Gastrocnemius medialis (tissue), 4 donors: ENCODE measurements at regions not wholly inside any gene's neighbourhood (a gene's known extent, or its start where the extent isn't known, plus 50 kb on each side); places are given as distances from the start of the nearest gene placed in this dataset.

ENCODE experiments used
- ATAC-seq, 2 donors: fragments of 150-250 bp; one replicate each; pipeline ENCODE4 v1.9.1; 2016
- DNase-seq, 2 donors: peaks; one replicate each; pipeline ENCODE4 v3.0.0-alpha.2; 2019
- H3K27ac ChIP-seq, 4 donors: fragments of 200-600 bp; sonication (generic); 1 replicate in 1 of 4; 2 replicates in 3 of 4; pipeline ENCODE4 v1.5.1; 2016 to 2018; ENCODE audit warnings: mild to moderate bottlenecking in 2 of 4, moderate library complexity in 1 of 4
- H3K27me3 ChIP-seq, 3 donors: fragments of 200-600 bp; sonication (generic) in 2 of 3; 1 replicate in 1 of 3; 2 replicates in 2 of 3; pipeline versions ENCODE4 v1.5.1 to v1.6.0; 2016 to 2019; ENCODE audit warnings: mild to moderate bottlenecking in 1 of 3, moderate library complexity in 1 of 3
- H3K36me3 ChIP-seq, 2 donors: fragments of 200-600 bp; sonication (generic) in 1 of 2; one replicate each; pipeline ENCODE4 v1.5.1; 2017 to 2018
- H3K4me1 ChIP-seq, 2 donors: fragments of 200-600 bp; sonication (generic) in 1 of 2; one replicate each; pipeline ENCODE4 v1.5.1; 2016 to 2017; ENCODE audit warnings: mild to moderate bottlenecking in 2 of 2
- H3K4me3 ChIP-seq, 4 donors: fragments of 200-600 bp; sonication (generic) in 3 of 4; 1 replicate in 1 of 4; 2 replicates in 3 of 4; pipeline ENCODE4 v1.5.1; 2016 to 2019; ENCODE audit warnings: mild to moderate bottlenecking in 2 of 4
- H3K9me3 ChIP-seq, 3 donors: fragments of 200-600 bp; sonication (generic) in 2 of 3; 1 replicate in 1 of 3; 2 replicates in 2 of 3; pipeline ENCODE4 v1.5.1; 2016 to 2019
- CTCF ChIP-seq, 5 experiments: fragments of 450-650 bp in 3 of 5; fragments of 200-600 bp in 2 of 5; sonication (generic) in 2 of 5; IDR thresholded peaks in 4 of 5; conservative IDR thresholded peaks in 1 of 5; 1 replicate in 4 of 5; 2 replicates in 1 of 5; pipeline ENCODE4 v1.5.1; 2016 to 2019; ENCODE audit warnings: antibody characterized with exemption in 5 of 5, mild to moderate bottlenecking in 3 of 5, moderate library complexity in 3 of 5
- POLR2A ChIP-seq, 2 donors: fragments of 450-650 bp; IDR thresholded peaks; one replicate each; pipeline ENCODE4 v1.6.1; 2017; ENCODE audit warnings: antibody characterized with exemption in 2 of 2, mild to moderate bottlenecking in 2 of 2, moderate library complexity in 2 of 2
- in situ Hi-C, 4 donors: fragments of 200-750 bp; cut with MboI; loops; one replicate each; pipeline versions ENCODE4 v1.15.0 to v1.8.0; 2017; ENCODE audit warnings: low sequenced_read_pairs in 4 of 4
- intact Hi-C: fragments of 100-400 bp; cut with DNase I; formaldehyde crosslinking; loops from one replicate; pipeline ENCODE4 v1.15.1; 2023; ENCODE audit warnings: low total_unique reads

DNA sequence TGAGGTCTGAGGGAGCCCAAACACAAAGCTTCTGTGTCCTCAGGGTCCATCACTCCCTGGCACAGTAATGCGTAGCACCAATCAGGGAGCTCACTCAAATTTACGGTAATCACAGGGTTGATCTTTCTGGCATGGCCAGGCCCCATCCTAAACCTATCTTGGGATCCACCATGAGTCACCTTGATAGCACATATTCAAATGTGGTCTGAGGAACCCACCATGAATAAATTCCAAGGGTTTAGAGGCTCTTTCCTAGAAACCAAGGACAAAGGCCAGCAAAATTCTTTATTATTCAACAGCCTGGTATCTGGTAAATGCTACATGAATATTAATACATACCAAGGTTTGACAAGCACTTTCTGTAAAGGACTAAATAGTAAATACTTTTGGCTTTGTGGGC, 254.5 kb downstream of the TLR4 start:
- H3K4me3 ChIP-seq: no peak overlapping the region
- in situ Hi-C loops (no loop called here), intact Hi-C loops (no loop called here)
- no peaks in the 10 kb centered on the region for H3K27me3 ChIP-seq
- no peak for TF ChIP-seq CTCF (IDR thresholded peaks at IDR 0.05 in 4 of 5, conservative IDR thresholded peaks at IDR 0.05 in 1 of 5)
- TF ChIP-seq POLR2A (IDR thresholded peaks at IDR 0.05): no peak
- ATAC-seq (no peak), DNase-seq (no peak)
- H3K36me3 ChIP-seq: no peaks in the 10 kb centered on the region
- no peak overlapping the region for H3K27ac ChIP-seq
- no peaks in the 10 kb centered on the region for H3K9me3 ChIP-seq
- H3K4me1 ChIP-seq: no peaks in the 10 kb centered on the region

DNA sequence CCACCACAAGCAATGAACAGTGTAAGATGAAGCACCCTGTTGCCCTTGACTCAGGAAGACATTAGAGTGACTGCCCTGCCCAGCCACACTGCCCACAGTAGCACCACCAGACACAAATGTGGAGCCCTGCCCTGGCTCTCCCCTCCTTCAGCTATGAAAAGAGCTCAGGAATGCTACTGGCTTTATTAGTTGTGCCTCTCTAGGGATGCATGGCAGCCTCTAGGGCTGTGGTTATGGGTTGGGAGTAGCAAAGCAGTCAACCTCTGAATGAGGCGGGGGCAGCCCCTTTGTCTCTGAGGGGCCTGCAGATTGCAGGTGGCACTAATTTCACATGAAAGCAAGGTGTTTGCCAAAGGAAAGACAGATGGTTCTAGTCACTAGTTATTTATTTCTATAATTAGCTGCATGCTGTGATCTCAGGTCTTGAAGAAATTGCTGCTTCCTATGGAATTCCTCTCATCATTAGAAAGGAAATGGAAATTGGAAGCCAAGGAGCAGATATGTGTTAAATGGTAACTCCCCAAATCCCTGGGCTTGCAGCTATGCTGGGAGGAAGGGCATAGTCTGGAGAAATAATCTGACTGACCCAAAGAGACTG, 259.4 kb downstream of the TLR4 start:
- ATAC-seq (no peak), DNase-seq (no peak)
- H3K4me1 ChIP-seq: no peaks in the 10 kb centered on the region
- no peaks in the 10 kb centered on the region for H3K36me3 ChIP-seq
- H3K27ac ChIP-seq: no peak overlapping the region
- TF ChIP-seq POLR2A (IDR thresholded peaks at IDR 0.05) (no peak), CTCF (IDR thresholded peaks at IDR 0.05 in 4 of 5, conservative IDR thresholded peaks at IDR 0.05 in 1 of 5) (no peak)
- H3K4me3 ChIP-seq: no peak overlapping the region
- intact Hi-C loops (no loop called here), in situ Hi-C loops (no loop called here)
- H3K9me3 ChIP-seq: no peaks in the 10 kb centered on the region
- H3K27me3 ChIP-seq: no peaks in the 10 kb centered on the region

- no peak for ATAC-seq
- no peaks in the 10 kb centered on the region for H3K36me3 ChIP-seq
- H3K4me1 ChIP-seq: no peaks in the 10 kb centered on the region
- H3K27ac ChIP-seq: no peak overlapping the region
- H3K9me3 ChIP-seq: no peaks in the 10 kb centered on the region
- no peak overlapping the region for H3K4me3 ChIP-seq
- in situ Hi-C loops (no loop called here), intact Hi-C loops (no loop called here)
- no peaks in the 10 kb centered on the region for H3K27me3 ChIP-seq
- no peak for DNase-seq
- TF ChIP-seq CTCF (IDR thresholded peaks at IDR 0.05 in 4 of 5, conservative IDR thresholded peaks at IDR 0.05 in 1 of 5) (no peak), POLR2A (IDR thresholded peaks at IDR 0.05) (no peak)
These were observed 266.3 kb downstream of the TLR4 start for GRCh38 chr9:117970276-117971050.

GRCh38 chr9:117974108-117974507, 269.9 kb downstream of the TLR4 start:
- DNase-seq: no peak
- H3K4me3 ChIP-seq: no peak overlapping the region
- intact Hi-C loops: no loop called here
- no peaks in the 10 kb centered on the region for H3K27me3 ChIP-seq
- H3K9me3 ChIP-seq: no peaks in the 10 kb centered on the region
- no peak overlapping the region for H3K27ac ChIP-seq
- in situ Hi-C loops: no loop called here
- TF ChIP-seq CTCF (IDR thresholded peaks at IDR 0.05 in 4 of 5, conservative IDR thresholded peaks at IDR 0.05 in 1 of 5) (no peak), POLR2A (IDR thresholded peaks at IDR 0.05) (no peak)
- H3K36me3 ChIP-seq: no peaks in the 10 kb centered on the region
- ATAC-seq: no peak
- no peaks in the 10 kb centered on the region for H3K4me1 ChIP-seq
